ENCODE measurements at regions not wholly inside any gene's neighbourhood (a gene's known extent, or its start where the extent isn't known, plus 50 kb on each side); places are given as distances from the start of the nearest gene placed in this dataset.
A peak's percentile ranks its signal among the peaks of the same experiment; 100 is the strongest.
"Not testable (repeated sequence)": the region's sequence is repeated elsewhere in the genome, so short reads cannot be mapped to it uniquely, and the experiment has no call there.

- DNase-seq: no peak
Measured at GRCh38 chr5:57002959-57003485, 51.1 kb upstream of the MIER3 start.

- not testable (repeated sequence) for DNase-seq
Measured at GRCh38 chr5:57003566-57003965, 51.6 kb upstream of the MIER3 start.

DNA sequence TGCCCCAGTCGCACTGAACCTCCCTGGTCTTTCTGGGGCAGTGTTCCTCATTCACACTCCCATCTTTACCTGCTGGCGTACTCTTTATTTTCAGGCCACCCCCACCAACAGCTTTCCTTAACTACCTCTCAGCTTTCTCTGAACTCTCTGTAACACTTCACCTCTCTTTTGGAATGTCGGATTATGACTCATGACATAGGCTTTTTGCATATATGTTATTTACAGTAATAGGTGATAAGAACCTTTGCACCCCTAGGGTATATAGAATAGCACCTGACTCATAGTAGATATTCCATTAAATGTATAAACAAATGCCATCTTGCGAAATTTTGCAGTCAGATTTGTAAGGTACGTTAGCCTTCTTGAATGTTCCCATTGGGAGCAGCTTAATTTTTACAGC is 52.9 kb upstream of the MIER3 start:
- no peak for DNase-seq

DNA sequence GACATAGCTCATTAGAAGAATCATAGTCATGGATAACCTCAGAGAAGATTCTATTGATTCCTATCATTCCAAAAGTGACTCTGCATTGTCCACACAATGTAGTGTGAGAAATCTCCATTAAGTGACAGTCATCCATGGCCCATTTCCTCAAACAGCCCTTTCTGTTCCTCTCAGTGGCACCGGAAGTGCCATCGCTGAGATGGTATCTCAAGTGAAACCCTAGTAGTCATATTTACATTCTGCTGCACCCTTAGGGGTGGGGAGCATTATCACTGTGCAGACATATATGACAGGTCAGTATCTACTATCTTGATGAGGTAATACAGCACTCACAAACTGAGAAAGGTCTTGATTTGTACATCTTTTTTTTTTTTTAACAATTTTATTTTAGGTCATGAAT is 55.4 kb upstream of the MIER3 start:
- DNase-seq: no peak

DNA sequence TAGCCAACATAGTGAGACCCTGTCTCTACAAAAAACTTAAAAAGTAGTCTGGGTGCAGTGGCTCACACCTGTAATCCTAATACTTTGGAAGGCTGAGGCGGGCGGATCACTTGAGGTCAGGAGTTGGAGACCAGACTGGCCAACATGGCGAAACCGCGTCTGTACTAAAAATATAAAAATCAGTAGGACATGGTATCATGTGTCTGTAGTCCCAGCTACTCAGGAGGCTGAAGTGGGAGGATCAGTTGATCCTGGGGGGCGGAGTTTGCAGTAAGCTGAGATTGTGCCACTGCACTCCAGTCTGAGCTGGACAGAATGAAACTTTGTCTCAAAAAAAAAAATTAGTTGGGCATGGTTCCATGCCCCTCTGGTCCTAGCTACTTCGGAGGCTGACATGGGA is 57.9 kb upstream of the MIER3 start:
- DNase-seq: no peak

DNA sequence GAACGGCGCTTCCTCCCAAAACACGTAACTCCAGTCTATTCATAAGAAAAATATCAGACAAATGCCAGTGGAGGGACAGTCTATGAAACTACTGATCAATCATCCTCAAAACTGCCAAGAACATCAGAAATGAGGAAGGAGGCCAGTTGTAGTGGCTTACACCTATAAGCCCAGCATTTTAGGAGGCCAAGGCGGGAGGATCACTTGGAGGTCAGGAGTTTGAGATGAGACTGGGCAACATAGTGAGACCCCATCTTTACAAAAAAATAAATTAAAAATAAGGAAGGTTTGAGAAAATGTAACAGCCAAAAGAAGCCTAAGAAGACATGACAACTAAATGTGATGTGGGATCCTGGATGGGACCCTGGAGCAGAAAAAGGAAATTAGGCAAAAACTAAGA is 58.9 kb upstream of the MIER3 start:
- no peak for DNase-seq

- DNase-seq: no peak
Measured at GRCh38 chr5:57012511-57012910, 60.6 kb upstream of the MIER3 start.

DNA sequence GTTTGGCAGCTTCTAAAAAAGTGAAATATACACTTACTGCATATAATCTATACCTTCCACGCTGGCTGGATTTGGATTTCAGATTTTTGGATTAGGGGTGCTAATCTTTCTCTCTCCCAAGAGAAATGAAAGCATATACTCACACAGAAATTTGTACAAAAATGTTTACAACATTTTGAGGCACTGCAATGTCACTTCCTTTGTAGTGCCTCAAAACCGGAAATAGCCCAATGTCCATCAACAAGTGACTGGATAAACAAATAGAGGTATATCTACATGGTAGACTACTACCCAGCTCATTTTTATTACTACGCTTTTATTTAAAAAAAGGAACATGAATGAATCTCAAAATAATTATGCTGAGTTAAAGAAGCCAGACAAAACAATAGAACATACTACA is 74.0 kb upstream of the MIER3 start:
- no peak for DNase-seq

GRCh38 chr5:57028161-57028560 is 76.2 kb upstream of the MIER3 start:
- DNase-seq: no peak

- no peak for DNase-seq
Measured at GRCh38 chr5:57032151-57032551, 80.2 kb upstream of the MIER3 start.

DNA sequence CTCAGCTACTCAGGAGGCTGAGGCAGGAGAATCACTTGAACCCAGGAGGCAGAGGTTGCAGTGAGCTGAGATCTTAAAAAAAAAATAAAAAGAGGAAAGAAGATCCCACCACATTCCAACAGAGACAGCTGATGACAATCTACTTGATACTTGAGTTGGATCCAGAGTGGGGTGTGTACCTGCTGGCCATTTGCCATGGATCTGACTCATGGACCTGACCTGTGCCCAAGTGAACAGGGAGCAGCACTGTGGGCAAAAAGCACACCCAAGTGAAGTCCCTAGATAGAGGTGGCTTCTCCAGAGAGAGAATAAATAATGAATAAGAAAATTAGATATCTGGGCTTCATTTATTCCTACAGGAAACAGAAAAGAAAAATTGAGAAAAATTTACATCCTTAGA is 81.2 kb upstream of the MIER3 start:
- no peak for DNase-seq

DNA sequence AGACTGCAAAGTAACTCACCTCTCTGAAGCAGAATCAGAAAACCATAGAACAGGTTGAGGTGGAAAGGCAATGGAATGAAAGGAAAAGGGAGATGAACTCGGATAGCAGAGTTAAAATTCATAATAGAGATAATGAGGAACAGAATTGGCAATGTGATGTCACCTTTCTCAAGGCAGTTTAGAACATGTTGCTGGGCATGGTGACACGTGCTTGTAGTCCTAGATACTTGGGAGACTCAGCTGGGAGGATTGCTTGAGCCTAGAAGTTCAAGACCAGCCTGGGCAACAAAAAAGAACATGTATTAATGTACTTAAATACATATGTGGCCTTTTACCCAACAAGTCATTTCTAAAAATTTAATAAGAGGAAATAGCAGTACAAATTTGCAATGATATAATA is 81.6 kb upstream of the MIER3 start:
- DNase-seq: no peak

DNA sequence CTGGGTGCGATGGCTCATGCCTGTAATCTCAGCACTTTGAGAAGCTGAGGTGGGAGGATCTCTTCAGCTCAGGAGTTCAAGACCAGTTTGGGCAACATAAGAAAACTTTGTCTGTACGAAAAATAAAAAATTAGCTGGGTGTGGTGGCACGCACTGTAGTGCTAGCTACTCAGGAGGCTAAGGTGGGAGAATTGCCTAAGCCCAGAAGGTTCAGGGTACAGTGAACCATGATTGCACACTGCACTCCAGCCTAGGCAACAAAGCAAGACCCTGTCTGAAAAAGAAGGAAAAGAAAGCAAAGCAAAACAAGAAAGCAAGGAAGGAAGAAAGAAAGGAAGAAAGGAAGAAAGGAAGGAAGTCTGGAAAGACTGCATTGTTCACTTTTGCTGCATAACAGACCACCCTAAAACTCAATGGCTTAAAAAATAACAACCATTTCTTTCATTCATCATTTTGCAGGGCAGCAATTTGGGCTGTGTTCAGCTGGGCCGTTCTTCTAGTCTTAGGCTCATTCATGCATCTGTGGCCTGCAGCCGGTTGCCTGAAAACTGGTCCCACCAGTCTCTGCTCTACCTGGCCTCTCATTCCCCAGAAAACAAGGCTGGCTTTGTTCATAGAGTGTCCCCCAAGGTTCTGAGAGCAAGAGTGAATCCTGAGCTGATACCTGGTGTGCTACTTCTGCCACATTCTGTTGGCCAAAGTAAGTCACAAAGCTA is 82.4 kb upstream of the MIER3 start:
- DNase-seq: no peak

- DNase-seq: no peak
Measured at GRCh38 chr5:57035955-57036354, 84.0 kb upstream of the MIER3 start.

DNA sequence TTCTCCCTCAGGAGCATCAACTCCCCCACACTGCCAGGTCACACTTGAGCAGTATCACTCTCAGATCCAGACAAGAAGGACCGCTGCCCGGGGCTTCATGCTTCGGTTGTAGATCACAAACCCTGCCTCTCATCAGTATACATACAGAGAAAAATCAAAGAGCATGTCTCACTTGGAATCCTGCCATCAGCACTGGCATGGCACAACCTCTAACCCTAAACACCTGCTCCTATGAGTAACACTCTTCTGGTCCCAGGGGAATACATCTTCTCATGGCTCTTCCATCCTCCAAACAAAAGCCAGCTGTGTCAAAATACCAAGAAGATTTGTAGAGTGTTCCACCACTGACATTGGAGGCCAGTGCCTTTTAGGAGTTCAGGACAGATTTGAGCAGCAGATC is 84.8 kb upstream of the MIER3 start:
- DNase-seq: no peak

DNA sequence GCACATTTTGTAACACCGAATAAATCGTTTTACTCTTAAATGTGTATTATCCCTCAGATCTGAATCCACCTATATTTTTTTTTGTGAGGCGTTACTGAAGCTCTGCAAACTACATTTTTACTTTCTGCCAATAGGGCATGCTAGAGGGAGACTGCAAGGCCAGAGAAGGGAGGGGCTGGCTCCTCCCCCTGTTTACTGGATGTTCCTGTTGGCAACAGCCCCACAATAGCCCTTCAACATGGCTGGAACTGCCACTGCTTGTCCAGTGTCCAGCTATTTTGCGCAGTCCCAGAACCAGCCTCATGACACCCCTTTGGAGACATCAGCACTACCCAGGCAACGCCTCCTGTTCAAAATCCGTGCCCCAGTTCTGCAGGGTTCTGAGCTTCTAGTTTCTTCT is 85.4 kb upstream of the MIER3 start:
- peak; percentile 58 for DNase-seq

- no peak for DNase-seq
Measured at GRCh38 chr5:57041570-57041969, 89.6 kb upstream of the MIER3 start.

DNA sequence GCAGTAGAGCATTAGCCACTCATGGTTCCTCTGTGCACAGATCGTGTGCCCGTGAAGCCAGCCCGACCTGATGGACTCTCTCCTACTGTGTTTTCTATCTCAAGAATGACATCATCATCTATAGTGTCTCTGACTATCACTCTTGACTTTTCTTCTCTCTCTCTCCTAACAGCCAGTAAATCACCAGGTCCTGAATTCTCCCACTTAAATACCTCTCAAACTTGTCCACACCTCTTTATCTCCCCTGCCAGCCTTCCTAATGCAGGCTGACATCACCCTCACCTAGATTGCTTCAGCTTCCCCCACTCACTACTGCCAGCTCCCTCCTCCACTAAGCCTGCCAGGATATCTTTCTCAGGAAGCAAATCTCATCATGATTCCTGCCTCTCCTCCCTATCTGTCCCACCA is 90.6 kb upstream of the MIER3 start:
- no peak for DNase-seq

DNA sequence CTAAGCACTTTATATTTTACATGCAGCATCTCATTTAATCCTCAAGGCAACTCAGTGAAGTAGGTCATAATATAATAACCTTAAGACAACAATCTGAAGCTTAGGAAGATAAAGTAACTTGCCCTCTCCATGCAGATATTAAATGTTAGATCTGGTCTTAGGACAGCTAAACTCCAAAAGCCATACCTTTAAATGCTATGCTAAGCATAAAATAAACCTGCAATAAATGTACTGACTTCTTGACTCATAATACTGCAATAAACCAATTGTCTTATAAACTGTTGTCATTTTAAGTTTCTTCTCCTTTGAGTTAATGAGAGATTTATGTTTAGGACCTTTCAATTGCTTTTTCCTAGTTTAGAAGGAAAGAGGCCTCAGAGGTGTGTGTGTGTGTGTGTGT is 102.2 kb upstream of the MIER3 start:
- no peak for DNase-seq

DNA sequence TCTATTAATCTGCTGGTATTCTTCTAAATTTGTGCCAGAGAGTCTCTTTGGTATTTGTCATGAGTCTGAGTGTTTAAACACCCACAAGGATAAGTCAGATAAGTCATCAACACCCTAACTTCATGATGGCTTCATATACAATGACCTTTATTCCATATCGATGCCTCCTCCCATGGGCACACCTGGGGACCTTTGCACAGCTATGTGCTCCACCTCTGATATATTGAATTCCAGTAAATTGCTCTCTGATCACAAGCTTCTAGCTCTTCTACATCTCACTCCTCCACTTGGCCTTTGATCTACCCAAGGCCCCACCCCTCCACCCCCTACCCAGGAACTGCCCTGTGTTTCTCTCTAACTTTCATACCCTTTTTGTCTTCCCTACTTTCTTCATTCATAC is 102.7 kb upstream of the MIER3 start:
- DNase-seq: no peak

GRCh38 chr5:57055731-57056130 is 103.8 kb upstream of the MIER3 start:
- no peak for DNase-seq

DNA sequence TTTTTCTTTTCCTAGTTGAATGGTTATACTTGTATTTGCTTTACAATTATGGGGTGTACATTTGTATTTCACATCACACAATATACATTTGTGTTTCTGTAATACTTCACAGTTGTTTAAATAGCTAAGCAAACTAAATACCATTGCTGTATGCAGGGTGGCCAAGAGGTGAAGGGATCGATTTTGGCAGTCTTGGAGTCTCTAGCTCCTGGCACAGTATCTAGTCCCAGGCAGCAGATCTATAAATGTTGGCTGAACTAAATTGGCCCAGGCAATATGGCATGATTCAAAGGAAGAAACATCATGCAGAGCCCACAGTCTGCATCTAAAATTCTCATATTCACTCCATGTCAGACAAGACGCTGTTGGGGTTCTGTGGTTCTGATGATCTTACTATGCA is 110.1 kb upstream of the GPBP1 start:
- DNase-seq: no peak

- DNase-seq: no peak
Measured at GRCh38 chr5:57066924-57067596, 106.8 kb upstream of the GPBP1 start.

DNA sequence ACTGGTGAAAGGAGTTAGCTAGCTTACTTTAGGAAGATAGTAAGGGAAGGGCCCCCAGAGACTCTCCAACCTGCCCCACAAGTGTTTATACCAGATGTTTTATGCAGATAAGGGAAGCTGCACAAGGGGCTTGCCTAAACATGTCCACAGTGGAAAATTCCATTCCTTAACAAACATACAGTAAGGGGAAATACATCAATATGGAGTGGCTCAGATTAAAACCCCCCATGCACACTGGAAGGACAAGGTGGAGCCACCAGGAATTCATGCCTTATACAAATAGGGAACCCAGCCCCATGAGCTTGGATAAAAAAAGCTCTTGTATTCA is 106.3 kb upstream of the GPBP1 start:
- DNase-seq: no peak

All from midbrain (tissue), 1 donor.